SJCRH30 (cell line): ENCODE measurements at regions not wholly inside any gene's neighbourhood (a gene's known extent, or its start where the extent isn't known, plus 50 kb on each side); places are given as distances from the start of the nearest gene placed in this dataset.
"Not testable (repeated sequence)": the region's sequence is repeated elsewhere in the genome, so short reads cannot be mapped to it uniquely, and the experiment has no call there.

Experiments used
- DNase-seq, 2 experiments: peaks; one replicate each; pipeline ENCODE4 v3.0.0-alpha.2; 2015 to 2020
- H3K27ac ChIP-seq: fragments of 250-450 bp; sonication (Bioruptor Pico); 2 replicates; pipeline ENCODE4 v1.5.1; 2020; ENCODE audit warnings: mild to moderate bottlenecking, moderate library complexity
- H3K27me3 ChIP-seq: fragments of 250-450 bp; sonication (Bioruptor Pico); 2 replicates; pipeline ENCODE4 v1.5.1; 2020; ENCODE audit warnings: mild to moderate bottlenecking, moderate library complexity
- H3K36me3 ChIP-seq: fragments of 250-450 bp; sonication (Bioruptor Pico); 2 replicates; pipeline ENCODE4 v1.5.1; 2020; ENCODE audit warnings: mild to moderate bottlenecking, moderate library complexity
- H3K4me1 ChIP-seq: fragments of 250-450 bp; sonication (Bioruptor Pico); 2 replicates; pipeline ENCODE4 v1.5.1; 2020; ENCODE audit warnings: mild to moderate bottlenecking, moderate library complexity
- H3K4me3 ChIP-seq: fragments of 250-450 bp; sonication (Bioruptor Pico); 2 replicates; pipeline ENCODE4 v1.5.1; 2020; ENCODE audit warnings: mild to moderate bottlenecking, moderate library complexity
- H3K9me3 ChIP-seq: fragments of 250-450 bp; sonication (Bioruptor Pico); replicated peaks from 2 replicates; pipeline ENCODE4 v1.5.1; 2020; ENCODE audit warnings: mild to moderate bottlenecking, moderate library complexity

DNA sequence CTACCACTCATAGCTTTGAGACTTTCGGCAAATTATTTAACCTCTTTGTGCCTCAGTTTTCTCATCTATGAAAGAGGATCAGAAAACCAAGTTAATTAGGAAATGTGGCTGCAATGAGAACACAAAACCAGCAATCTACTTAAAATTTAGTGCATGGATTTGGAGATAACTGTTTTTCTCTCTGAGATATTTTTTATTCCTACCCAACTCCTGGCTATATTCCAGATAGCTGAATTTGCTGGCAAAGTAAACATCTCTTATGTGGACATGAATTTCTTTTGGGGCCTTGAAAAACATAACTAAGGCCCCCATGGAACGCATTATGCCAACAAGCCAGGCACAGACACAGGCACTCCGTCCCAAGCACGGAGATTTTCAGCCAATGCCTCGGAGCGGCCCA, 53.4 kb upstream of the FOXN3 start:
- no peaks in the 10 kb centered on the region for H3K9me3 ChIP-seq
- DNase-seq: no peak
- H3K36me3 ChIP-seq: no peaks in the 10 kb centered on the region
- no peaks in the 10 kb centered on the region for H3K4me1 ChIP-seq
- no peak overlapping the region for H3K4me3 ChIP-seq
- H3K27me3 ChIP-seq: no peaks in the 10 kb centered on the region
- no peak overlapping the region for H3K27ac ChIP-seq

DNA sequence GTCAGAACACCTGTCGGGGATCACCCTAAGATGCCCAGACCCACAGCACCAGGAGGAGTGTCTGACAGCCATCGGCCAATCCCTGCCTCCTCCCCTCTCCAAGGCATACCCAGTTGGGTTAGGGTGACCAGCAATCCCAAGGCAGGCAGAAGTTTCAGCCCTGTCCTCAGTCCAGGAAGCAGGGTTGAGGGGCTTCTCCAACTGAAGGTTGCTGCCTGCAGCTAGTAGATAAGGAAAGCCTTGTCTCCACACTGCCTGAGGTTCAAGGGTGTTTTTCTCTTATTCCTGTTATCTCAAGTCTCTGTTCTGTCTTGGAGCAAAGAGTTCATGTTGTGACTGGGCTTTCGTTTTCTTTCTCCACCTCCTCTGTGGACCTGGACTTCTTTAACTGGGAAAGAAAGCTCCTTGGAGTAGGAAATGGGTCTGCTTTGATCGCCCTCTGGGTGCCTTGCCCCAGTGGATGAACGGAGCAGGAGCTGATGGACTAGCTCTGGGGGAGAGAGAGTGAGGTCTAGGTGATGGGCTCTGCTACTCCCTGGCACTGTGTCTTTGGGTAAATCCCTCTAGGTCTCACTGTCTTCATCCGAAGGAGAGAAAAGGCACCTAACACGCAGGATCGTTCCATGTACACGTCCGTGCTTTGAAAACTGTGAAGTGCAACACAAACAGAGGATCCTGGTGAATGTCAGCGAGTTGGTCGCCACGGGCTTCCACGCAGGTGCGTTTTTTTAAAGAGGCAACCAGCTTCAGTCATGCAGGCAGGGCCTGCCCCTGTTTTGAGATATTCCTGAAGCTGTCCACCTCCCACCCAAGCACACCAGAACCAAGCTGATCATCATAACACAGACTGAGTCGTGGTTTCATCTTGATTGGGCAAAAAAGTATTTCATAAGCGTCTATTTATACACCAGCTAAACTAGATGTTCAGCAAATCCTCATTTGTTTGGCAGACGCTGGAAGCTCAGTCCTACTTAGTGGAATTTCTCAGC, 52.5 kb upstream of the FOXN3 start:
- no peak for DNase-seq
- H3K27me3 ChIP-seq: no peaks in the 10 kb centered on the region

DNA sequence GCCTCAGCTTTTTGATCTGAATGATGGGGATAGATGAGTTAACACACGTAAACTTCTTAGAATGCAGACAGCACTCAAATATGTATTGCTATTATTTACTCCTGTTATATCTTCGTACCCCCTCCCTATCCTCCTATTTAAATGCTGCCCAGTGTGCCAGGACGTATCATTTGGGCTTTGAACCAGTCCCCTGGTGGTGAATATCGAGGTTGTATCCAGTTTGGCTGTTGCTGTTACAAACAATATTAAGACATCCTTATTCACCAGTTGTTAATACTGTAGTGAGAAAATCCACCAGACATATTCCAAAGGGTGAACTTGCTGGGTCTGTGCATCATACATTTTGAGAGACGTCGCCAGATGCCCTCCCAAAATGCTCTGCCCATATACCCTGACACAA, 51.5 kb upstream of the FOXN3 start:
- Histone ChIP-seq H3K9me3 (no peaks in the 10 kb centered on the region), H3K27ac (no peak overlapping the region), H3K36me3 (no peaks in the 10 kb centered on the region)

More for the DNA sequence above, 52.5 kb upstream of the FOXN3 start:
- Histone ChIP-seq H3K9me3 (no peaks in the 10 kb centered on the region), H3K4me3 (no peak overlapping the region), H3K36me3 (no peaks in the 10 kb centered on the region), H3K4me1 (no peaks in the 10 kb centered on the region), H3K27ac (no peak overlapping the region)

DNA sequence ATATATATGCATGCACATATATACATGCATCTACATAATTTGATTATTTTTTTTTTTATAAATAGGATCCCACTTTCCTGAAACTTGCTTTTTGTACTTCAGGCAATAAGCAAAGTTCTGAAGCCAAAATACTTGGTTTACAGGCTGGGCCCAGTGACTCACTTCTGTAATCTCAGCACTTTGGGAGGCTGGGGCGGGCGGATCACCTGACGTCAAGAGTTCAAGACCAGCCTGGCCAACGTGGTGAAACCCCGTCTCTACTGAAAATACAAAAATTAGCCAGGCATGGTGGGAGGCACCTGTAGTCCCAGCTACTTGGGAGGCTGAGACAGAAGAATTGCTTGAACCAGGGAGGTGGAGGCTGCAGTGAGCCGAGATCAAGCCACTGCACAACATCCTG, 51.0 kb upstream of the FOXN3 start:
- not testable (repeated sequence) for H3K9me3 ChIP-seq, H3K27ac ChIP-seq, H3K4me3 ChIP-seq, DNase-seq, H3K36me3 ChIP-seq, H3K4me1 ChIP-seq, H3K27me3 ChIP-seq

More for the DNA sequence above, 51.5 kb upstream of the FOXN3 start:
- Histone ChIP-seq H3K27me3 (no peaks in the 10 kb centered on the region), H3K4me1 (no peaks in the 10 kb centered on the region), H3K4me3 (no peak overlapping the region)
- DNase-seq: no peak

DNA sequence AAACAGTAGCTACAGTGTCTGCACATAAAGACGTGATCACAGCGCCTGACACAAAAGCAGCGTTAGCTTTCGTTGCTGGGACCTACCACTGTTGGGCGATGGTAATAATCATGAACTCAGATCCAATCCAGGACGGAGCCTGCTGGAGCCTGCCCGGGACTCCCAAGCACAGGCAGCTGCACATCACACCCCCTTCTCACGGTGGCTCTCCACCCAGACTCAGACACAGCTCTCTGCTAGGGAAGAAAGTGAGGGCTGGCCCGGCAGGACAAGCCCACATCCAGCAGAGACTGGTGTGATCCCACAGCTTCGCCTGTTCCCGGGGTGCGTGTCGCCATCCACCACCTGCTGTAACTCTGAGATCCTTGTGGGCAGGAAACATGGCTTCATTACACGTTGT, 49.9 kb upstream of the FOXN3 start:
- Histone ChIP-seq H3K27me3 (no peaks in the 10 kb centered on the region), H3K9me3 (no peaks in the 10 kb centered on the region), H3K4me3 (no peak overlapping the region), H3K4me1 (no peaks in the 10 kb centered on the region), H3K27ac (no peak overlapping the region), H3K36me3 (no peaks in the 10 kb centered on the region)
- DNase-seq: peak; percentile 27 to 46
